ENCODE measurements at regions not wholly inside any gene's neighbourhood (a gene's known extent, or its start where the extent isn't known, plus 50 kb on each side); places are given as distances from the start of the nearest gene placed in this dataset.

DNA sequence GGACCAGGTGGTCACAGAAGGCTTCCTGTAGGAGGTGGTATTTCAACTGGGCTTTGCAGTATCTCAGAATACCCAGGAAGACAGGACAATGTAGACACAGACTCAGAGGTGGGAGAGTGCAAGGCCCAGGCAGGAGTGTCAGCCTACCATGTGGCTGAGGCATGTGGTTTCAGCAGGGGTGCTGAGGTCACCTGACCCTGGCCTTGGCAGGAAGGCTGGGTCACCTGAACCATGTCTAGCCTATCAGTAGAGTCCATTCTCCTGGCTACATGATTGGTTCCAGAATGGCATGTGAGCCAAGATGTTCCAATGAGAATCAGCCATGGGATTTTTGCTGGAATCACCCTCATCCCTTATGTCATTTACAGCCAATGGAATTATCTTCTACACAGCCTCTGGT, 169.4 kb downstream of the ACTL8 start:
- TF ChIP-seq, protein P1, sequence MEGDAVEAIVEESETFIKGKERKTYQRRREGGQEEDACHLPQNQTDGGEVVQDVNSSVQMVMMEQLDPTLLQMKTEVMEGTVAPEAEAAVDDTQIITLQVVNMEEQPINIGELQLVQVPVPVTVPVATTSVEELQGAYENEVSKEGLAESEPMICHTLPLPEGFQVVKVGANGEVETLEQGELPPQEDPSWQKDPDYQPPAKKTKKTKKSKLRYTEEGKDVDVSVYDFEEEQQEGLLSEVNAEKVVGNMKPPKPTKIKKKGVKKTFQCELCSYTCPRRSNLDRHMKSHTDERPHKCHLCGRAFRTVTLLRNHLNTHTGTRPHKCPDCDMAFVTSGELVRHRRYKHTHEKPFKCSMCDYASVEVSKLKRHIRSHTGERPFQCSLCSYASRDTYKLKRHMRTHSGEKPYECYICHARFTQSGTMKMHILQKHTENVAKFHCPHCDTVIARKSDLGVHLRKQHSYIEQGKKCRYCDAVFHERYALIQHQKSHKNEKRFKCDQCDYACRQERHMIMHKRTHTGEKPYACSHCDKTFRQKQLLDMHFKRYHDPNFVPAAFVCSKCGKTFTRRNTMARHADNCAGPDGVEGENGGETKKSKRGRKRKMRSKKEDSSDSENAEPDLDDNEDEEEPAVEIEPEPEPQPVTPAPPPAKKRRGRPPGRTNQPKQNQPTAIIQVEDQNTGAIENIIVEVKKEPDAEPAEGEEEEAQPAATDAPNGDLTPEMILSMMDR (conservative IDR thresholded peaks at IDR 0.05; ENCODE audit: low read depth, low read length): no peak
- no peak for TF ChIP-seq EZH2 (IDR thresholded peaks at IDR 0.05; ENCODE audit: borderline replicate concordance, low read depth, low read length, poor library complexity, severe bottlenecking)
